MM.1S (cell line): ENCODE measurements at regions not wholly inside any gene's neighbourhood (a gene's known extent, or its start where the extent isn't known, plus 50 kb on each side); places are given as distances from the start of the nearest gene placed in this dataset.

Experiments used
- CTCF ChIP-seq: fragments of 300-600 bp; sonication (generic); IDR thresholded peaks from 2 replicates; pipeline ENCODE4 v1.5.1; 2016; ENCODE audit warnings: antibody characterized with exemption, low read length, mixed read lengths
- EZH2 ChIP-seq: fragments of 300-600 bp; sonication (generic); optimal IDR thresholded peaks from 2 replicates; pipeline ENCODE3; 2017; ENCODE audit warnings: low read depth, mild to moderate bottlenecking, antibody characterized with exemption, low read length, mixed read lengths
- EZH2phosphoT487 ChIP-seq: fragments of 300-600 bp; sonication (generic); IDR thresholded peaks from 2 replicates; pipeline ENCODE4 v1.6.1; 2018; ENCODE audit warnings: antibody characterized with exemption, low read length

GRCh38 chr12:22766911-22767420, 142.0 kb downstream of the ETNK1 start:
- no peak for TF ChIP-seq CTCF
- no peak for TF ChIP-seq EZH2phosphoT487
- no peak for TF ChIP-seq EZH2
